Mesothelial cell of epicardium (in vitro differentiated cells): ENCODE measurements at regions not wholly inside any gene's neighbourhood (a gene's known extent, or its start where the extent isn't known, plus 50 kb on each side); places are given as distances from the start of the nearest gene placed in this dataset.

Experiments used
- DNase-seq, 2 experiments: peaks; one replicate each; pipeline ENCODE4 v3.0.0; 2021; ENCODE audit warnings: low spot score in 2 of 2; ENCODE audit not compliant: unreplicated experiment in 2 of 2
- H3K27ac Mint-ChIP-seq: 2 replicates; pipeline ENCODE4 v1.8.0; 2021; ENCODE audit warnings: mixed read lengths
- H3K27me3 Mint-ChIP-seq: 2 replicates; pipeline ENCODE4 v1.8.0; 2021; ENCODE audit warnings: low read depth, mixed read lengths
- H3K36me3 Mint-ChIP-seq: 2 replicates; pipeline ENCODE4 v1.8.0; 2021; ENCODE audit warnings: mixed read lengths
- H3K4me1 Mint-ChIP-seq: 2 replicates; pipeline ENCODE4 v1.8.0; 2021; ENCODE audit warnings: mixed read lengths
- H3K4me3 Mint-ChIP-seq: 2 replicates; pipeline ENCODE4 v1.8.0; 2021; ENCODE audit warnings: mild to moderate bottlenecking, moderate library complexity, mixed read lengths
- H3K9me3 Mint-ChIP-seq: 2 replicates; pipeline ENCODE4 v1.8.0; 2021; ENCODE audit warnings: mixed read lengths
- CTCF ChIP-seq: fragments of 200-600 bp; sonication (generic); IDR thresholded peaks from one replicate; pipeline ENCODE4 v1.5.0; 2021; ENCODE audit warnings: antibody characterized with exemption; ENCODE audit not compliant: unreplicated experiment

GRCh38 chr2:15765686-15766302, 174.1 kb downstream of the DDX1 start:
- Mint-ChIP-seq H3K4me1 (peaks cover 43% of the 10 kb centered on the region), H3K27ac (no peak overlapping the region), H3K36me3 (no peaks in the 10 kb centered on the region), H3K27me3 (no peaks in the 10 kb centered on the region), H3K9me3 (peaks cover 3% of the 10 kb centered on the region), H3K4me3 (no peak overlapping the region)
- DNase-seq = no peak
- no peak for TF ChIP-seq CTCF

GRCh38 chr2:15766303-15766861, 174.0 kb upstream of the MYCN start:
- Mint-ChIP-seq H3K4me1 (peaks cover 39% of the 10 kb centered on the region), H3K4me3 (no peak overlapping the region), H3K27ac (no peak overlapping the region), H3K9me3 (peaks cover 3% of the 10 kb centered on the region), H3K27me3 (no peaks in the 10 kb centered on the region), H3K36me3 (no peaks in the 10 kb centered on the region)
- DNase-seq = no peak
- TF ChIP-seq CTCF = no peak

GRCh38 chr2:15766911-15767597, 173.3 kb upstream of the MYCN start:
- no peak for DNase-seq
- Mint-ChIP-seq H3K36me3 (no peaks in the 10 kb centered on the region), H3K27ac (no peak overlapping the region), H3K9me3 (peaks cover 3% of the 10 kb centered on the region), H3K4me3 (no peak overlapping the region), H3K4me1 (peaks cover 39% of the 10 kb centered on the region), H3K27me3 (no peaks in the 10 kb centered on the region)
- no peak for TF ChIP-seq CTCF

GRCh38 chr2:15767679-15768078, 172.7 kb upstream of the MYCN start:
- Mint-ChIP-seq H3K4me3 (no peak overlapping the region), H3K4me1 (peaks cover 39% of the 10 kb centered on the region), H3K27ac (peak overlapping the region; percentile 61), H3K36me3 (no peaks in the 10 kb centered on the region), H3K27me3 (no peaks in the 10 kb centered on the region), H3K9me3 (no peaks in the 10 kb centered on the region)
- no peak for DNase-seq
- no peak for TF ChIP-seq CTCF

- H3K36me3 Mint-ChIP-seq = no peaks in the 10 kb centered on the region
- H3K27ac Mint-ChIP-seq = peak overlapping the region; percentile 61
- H3K4me3 Mint-ChIP-seq = no peak overlapping the region
- no peaks in the 10 kb centered on the region for H3K9me3 Mint-ChIP-seq
- no peak for DNase-seq
- no peaks in the 10 kb centered on the region for H3K27me3 Mint-ChIP-seq
- no peak for TF ChIP-seq CTCF
- H3K4me1 Mint-ChIP-seq = peaks cover 35% of the 10 kb centered on the region
These were observed 172.2 kb upstream of the MYCN start for GRCh38 chr2:15768142-15768541.
